Keratinocyte (primary cell): ENCODE measurements at regions not wholly inside any gene's neighbourhood (a gene's known extent, or its start where the extent isn't known, plus 50 kb on each side); places are given as distances from the start of the nearest gene placed in this dataset.

ENCODE experiments used
- EZH2 ChIP-seq: IDR thresholded peaks from one replicate; pipeline ENCODE4 v1.6.1; 2012; ENCODE audit warnings: inconsistent platforms, mild to moderate bottlenecking, low read length, moderate library complexity
- TF ChIP-seq, protein P1 (sequence below), 3 experiments: IDR thresholded peaks in 1 of 3; conservative IDR thresholded peaks in 1 of 3; optimal IDR thresholded peaks in 1 of 3; 2 replicates in 2 of 3; 3 replicates in 1 of 3; pipeline versions ENCODE3 to v1.5.1; 2011; ENCODE audit warnings: low read length in 3 of 3, mild to moderate bottlenecking in 3 of 3, moderate library complexity in 2 of 3, control low read depth in 1 of 3, inconsistent platforms in 1 of 3; ENCODE audit not compliant: insufficient read depth in 2 of 3; ENCODE audit errors: extremely low read depth in 1 of 3

GRCh38 chr5:110099572-110099971 is 409.8 kb downstream of the MAN2A1 start:
- TF ChIP-seq, protein P1, sequence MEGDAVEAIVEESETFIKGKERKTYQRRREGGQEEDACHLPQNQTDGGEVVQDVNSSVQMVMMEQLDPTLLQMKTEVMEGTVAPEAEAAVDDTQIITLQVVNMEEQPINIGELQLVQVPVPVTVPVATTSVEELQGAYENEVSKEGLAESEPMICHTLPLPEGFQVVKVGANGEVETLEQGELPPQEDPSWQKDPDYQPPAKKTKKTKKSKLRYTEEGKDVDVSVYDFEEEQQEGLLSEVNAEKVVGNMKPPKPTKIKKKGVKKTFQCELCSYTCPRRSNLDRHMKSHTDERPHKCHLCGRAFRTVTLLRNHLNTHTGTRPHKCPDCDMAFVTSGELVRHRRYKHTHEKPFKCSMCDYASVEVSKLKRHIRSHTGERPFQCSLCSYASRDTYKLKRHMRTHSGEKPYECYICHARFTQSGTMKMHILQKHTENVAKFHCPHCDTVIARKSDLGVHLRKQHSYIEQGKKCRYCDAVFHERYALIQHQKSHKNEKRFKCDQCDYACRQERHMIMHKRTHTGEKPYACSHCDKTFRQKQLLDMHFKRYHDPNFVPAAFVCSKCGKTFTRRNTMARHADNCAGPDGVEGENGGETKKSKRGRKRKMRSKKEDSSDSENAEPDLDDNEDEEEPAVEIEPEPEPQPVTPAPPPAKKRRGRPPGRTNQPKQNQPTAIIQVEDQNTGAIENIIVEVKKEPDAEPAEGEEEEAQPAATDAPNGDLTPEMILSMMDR (optimal IDR thresholded peaks at IDR 0.05 in 1 of 3, IDR thresholded peaks at IDR 0.05 in 1 of 3, conservative IDR thresholded peaks at IDR 0.05 in 1 of 3; ENCODE audit: extremely low read depth in 1 of 3, insufficient read depth in 2 of 3, low read length in 3 of 3), result no peak
- TF ChIP-seq EZH2, result no peak
